Testis (tissue), 2 donors: ENCODE measurements at regions not wholly inside any gene's neighbourhood (a gene's known extent, or its start where the extent isn't known, plus 50 kb on each side); places are given as distances from the start of the nearest gene placed in this dataset.

Source experiments
- DNase-seq: peaks from one replicate; pipeline ENCODE4 v3.0.0-alpha.2; 2019
- H3K27ac ChIP-seq, 2 donors: fragments of 200-600 bp; sonication (generic); one replicate each; pipeline ENCODE4 v1.5.1; 2019
- H3K27me3 ChIP-seq: fragments of 200-600 bp; sonication (generic); one replicate; pipeline ENCODE4 v1.5.1; 2019
- H3K36me3 ChIP-seq: fragments of 200-600 bp; sonication (generic); one replicate; pipeline ENCODE4 v1.5.1; 2017; ENCODE audit warnings: low read depth; ENCODE audit errors: missing control alignments
- H3K4me1 ChIP-seq: fragments of 200-600 bp; sonication (generic); one replicate; pipeline ENCODE4 v1.5.1; 2019
- H3K4me3 ChIP-seq, 2 donors: fragments of 200-600 bp; sonication (generic); one replicate each; pipeline ENCODE4 v1.5.1; 2017 to 2019
- H3K9me3 ChIP-seq: fragments of 200-600 bp; sonication (generic); one replicate; pipeline ENCODE4 v1.5.1; 2017
- CTCF ChIP-seq, 3 experiments: fragments of 450-650 bp in 2 of 3; fragments of 200-600 bp in 1 of 3; sonication (generic) in 1 of 3; IDR thresholded peaks; one replicate each; pipeline ENCODE4 v1.5.1; 2016 to 2019; ENCODE audit warnings: antibody characterized with exemption in 3 of 3, mild to moderate bottlenecking in 2 of 3, moderate library complexity in 1 of 3
- POLR2A ChIP-seq: fragments of 450-650 bp; IDR thresholded peaks from one replicate; pipeline ENCODE4 v1.6.1; 2017; ENCODE audit warnings: antibody characterized with exemption, mild to moderate bottlenecking, moderate library complexity
- WGBS, 2 donors: methylation state at CpG; one replicate each; pipeline ENCODE4 v1.1.5; 2018; 5-methylcytosine and 5-hydroxymethylcytosine counted together
- intact Hi-C: fragments of 100-400 bp; cut with DNase I; formaldehyde crosslinking; loops from one replicate; pipeline ENCODE4 v1.15.1; 2023; ENCODE audit warnings: low total_unique reads

GRCh38 chr5:2183154-2184025 lies 300.7 kb upstream of the IRX4 start:
- WGBS, 2 donors: 55 to 73% methylated on average over 14 to 17 of the region's 17 CpGs
- H3K36me3 ChIP-seq: no peaks in the 10 kb centered on the region

GRCh38 chr5:2182020-2182419 lies 299.3 kb upstream of the IRX4 start:
- H3K27ac ChIP-seq: no peak overlapping the region
- H3K4me1 ChIP-seq: peaks cover 3% of the 10 kb centered on the region
- H3K4me3 ChIP-seq: no peak overlapping the region
- no peaks in the 10 kb centered on the region for H3K9me3 ChIP-seq
- TF ChIP-seq CTCF (IDR thresholded peaks at IDR 0.05): no peak
- H3K36me3 ChIP-seq: no peaks in the 10 kb centered on the region
- DNase-seq: no peak
- H3K27me3 ChIP-seq: no peaks in the 10 kb centered on the region
- 96% methylated on average over 5 of the region's 5 CpGs for WGBS, 2 donors
- intact Hi-C loops: no loop called here

More at GRCh38 chr5:2183154-2184025, 300.7 kb upstream of the IRX4 start:
- TF ChIP-seq CTCF (IDR thresholded peaks at IDR 0.05): no peak
- TF ChIP-seq POLR2A: no peak
- no peak for DNase-seq
- no peak overlapping the region for H3K27ac ChIP-seq
- intact Hi-C loops: no loop called here
- no peaks in the 10 kb centered on the region for H3K27me3 ChIP-seq
- H3K4me1 ChIP-seq: peaks cover 3% of the 10 kb centered on the region
- H3K9me3 ChIP-seq: no peaks in the 10 kb centered on the region
- no peak overlapping the region for H3K4me3 ChIP-seq

- TF ChIP-seq POLR2A: no peak
- no peak for TF ChIP-seq CTCF (IDR thresholded peaks at IDR 0.05)
- intact Hi-C loops: no loop called here
- H3K9me3 ChIP-seq: no peaks in the 10 kb centered on the region
- no peak for DNase-seq
- H3K36me3 ChIP-seq: no peaks in the 10 kb centered on the region
- H3K4me3 ChIP-seq: no peak overlapping the region
- H3K4me1 ChIP-seq: peaks cover 3% of the 10 kb centered on the region
- H3K27ac ChIP-seq: no peak overlapping the region
- 79 to 93% methylated on average over 13 to 17 of the region's 17 CpGs for WGBS, 2 donors
- H3K27me3 ChIP-seq: no peaks in the 10 kb centered on the region
These were observed 298.8 kb upstream of the IRX4 start for GRCh38 chr5:2181557-2181956.

GRCh38 chr5:2181149-2181548 lies 298.4 kb upstream of the IRX4 start:
- Histone ChIP-seq H3K27me3 (no peaks in the 10 kb centered on the region), H3K36me3 (no peaks in the 10 kb centered on the region), H3K9me3 (no peaks in the 10 kb centered on the region), H3K4me3 (no peak overlapping the region), H3K4me1 (peaks cover 3% of the 10 kb centered on the region), H3K27ac (no peak overlapping the region)
- no peak for TF ChIP-seq CTCF (IDR thresholded peaks at IDR 0.05)
- TF ChIP-seq POLR2A: no peak
- DNase-seq: no peak
- WGBS, 2 donors: 41 to 42% methylated on average over 8 of the region's 8 CpGs
- intact Hi-C loops: no loop called here

GRCh38 chr5:2180456-2180855 lies 297.7 kb upstream of the IRX4 start:
- Histone ChIP-seq H3K9me3 (no peaks in the 10 kb centered on the region), H3K4me3 (no peak overlapping the region), H3K4me1 (peaks cover 3% of the 10 kb centered on the region), H3K27me3 (no peaks in the 10 kb centered on the region), H3K36me3 (no peaks in the 10 kb centered on the region), H3K27ac (no peak overlapping the region)
- no peak for DNase-seq
- 79 to 83% methylated on average over 16 to 17 of the region's 17 CpGs for WGBS, 2 donors
- no peak for TF ChIP-seq CTCF (IDR thresholded peaks at IDR 0.05)
- TF ChIP-seq POLR2A: no peak
- intact Hi-C loops: no loop called here
